ENCODE measurements at regions not wholly inside any gene's neighbourhood (a gene's known extent, or its start where the extent isn't known, plus 50 kb on each side); places are given as distances from the start of the nearest gene placed in this dataset.

DNA sequence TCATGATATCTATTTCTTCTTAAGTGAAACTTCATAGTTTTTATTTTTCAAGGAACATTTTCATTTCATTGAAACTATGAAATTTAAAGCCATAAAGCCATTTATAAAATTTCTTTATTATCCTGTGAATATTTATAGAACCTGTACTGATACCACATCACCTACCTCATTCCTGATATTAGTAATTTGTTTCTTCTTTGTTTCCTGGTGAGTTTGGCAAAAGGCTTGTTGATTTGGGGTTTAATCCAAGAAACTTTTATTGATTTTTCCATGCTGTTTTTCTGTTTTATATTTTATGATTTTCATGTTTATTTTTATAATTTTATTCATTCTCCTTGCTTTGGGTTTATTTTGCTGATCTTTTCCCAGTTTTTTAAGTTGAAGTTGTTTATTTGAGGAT, 669.4 kb downstream of the NXPH1 start:
- no peaks in the 10 kb centered on the region for H3K36me3 ChIP-seq
- H3K4me3 ChIP-seq = no peak overlapping the region
- no peak for DNase-seq (ENCODE audit: extremely low spot score in 2 of 2)
- no peaks in the 10 kb centered on the region for H3K4me1 ChIP-seq
- H3K9me3 ChIP-seq = no peaks in the 10 kb centered on the region
- intact Hi-C loops (cut with DNase I) = no loop called here
- TF ChIP-seq, protein P1, sequence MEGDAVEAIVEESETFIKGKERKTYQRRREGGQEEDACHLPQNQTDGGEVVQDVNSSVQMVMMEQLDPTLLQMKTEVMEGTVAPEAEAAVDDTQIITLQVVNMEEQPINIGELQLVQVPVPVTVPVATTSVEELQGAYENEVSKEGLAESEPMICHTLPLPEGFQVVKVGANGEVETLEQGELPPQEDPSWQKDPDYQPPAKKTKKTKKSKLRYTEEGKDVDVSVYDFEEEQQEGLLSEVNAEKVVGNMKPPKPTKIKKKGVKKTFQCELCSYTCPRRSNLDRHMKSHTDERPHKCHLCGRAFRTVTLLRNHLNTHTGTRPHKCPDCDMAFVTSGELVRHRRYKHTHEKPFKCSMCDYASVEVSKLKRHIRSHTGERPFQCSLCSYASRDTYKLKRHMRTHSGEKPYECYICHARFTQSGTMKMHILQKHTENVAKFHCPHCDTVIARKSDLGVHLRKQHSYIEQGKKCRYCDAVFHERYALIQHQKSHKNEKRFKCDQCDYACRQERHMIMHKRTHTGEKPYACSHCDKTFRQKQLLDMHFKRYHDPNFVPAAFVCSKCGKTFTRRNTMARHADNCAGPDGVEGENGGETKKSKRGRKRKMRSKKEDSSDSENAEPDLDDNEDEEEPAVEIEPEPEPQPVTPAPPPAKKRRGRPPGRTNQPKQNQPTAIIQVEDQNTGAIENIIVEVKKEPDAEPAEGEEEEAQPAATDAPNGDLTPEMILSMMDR (IDR thresholded peaks at IDR 0.05) = no peak
- no peak for TF ChIP-seq POLR2A (IDR thresholded peaks at IDR 0.05)
- no peak for TF ChIP-seq POLR2AphosphoS5 (IDR thresholded peaks at IDR 0.05; ENCODE audit: insufficient read depth in 1 of 2, low read depth in 1 of 2)
- no peaks in the 10 kb centered on the region for H3K27me3 ChIP-seq
- H3K27ac ChIP-seq = no peak overlapping the region

DNA sequence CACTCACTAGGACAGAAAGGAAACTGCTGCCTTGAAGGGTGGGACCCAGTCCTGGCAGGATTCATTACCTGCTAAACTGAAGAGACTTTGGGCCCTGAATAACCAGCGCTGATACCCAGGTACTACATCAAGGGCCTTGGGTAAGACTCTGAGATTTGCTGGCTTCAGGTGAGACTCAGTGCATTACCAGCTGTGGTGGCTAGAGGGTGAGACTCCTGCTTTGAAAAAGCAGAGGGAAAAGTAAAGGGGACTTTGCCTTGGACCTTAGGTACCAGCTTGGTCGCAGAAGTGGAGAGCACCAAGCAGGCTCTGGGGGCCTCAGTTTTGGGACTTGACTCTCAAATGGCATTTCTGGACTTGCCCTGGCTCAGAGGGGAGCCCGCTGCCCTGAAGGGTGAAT, 673.3 kb downstream of the NXPH1 start:
- no peak overlapping the region for H3K4me3 ChIP-seq
- no peak for DNase-seq (ENCODE audit: extremely low spot score in 2 of 2)
- intact Hi-C loops (cut with DNase I) = no loop called here
- H3K36me3 ChIP-seq = no peaks in the 10 kb centered on the region
- H3K4me1 ChIP-seq = no peaks in the 10 kb centered on the region
- no peaks in the 10 kb centered on the region for H3K27me3 ChIP-seq
- TF ChIP-seq POLR2A (IDR thresholded peaks at IDR 0.05) (no peak), POLR2AphosphoS5 (IDR thresholded peaks at IDR 0.05; ENCODE audit: insufficient read depth in 1 of 2, low read depth in 1 of 2) (no peak)
- TF ChIP-seq, protein P1 (IDR thresholded peaks at IDR 0.05) = no peak
- H3K9me3 ChIP-seq = no peaks in the 10 kb centered on the region
- no peak overlapping the region for H3K27ac ChIP-seq

DNA sequence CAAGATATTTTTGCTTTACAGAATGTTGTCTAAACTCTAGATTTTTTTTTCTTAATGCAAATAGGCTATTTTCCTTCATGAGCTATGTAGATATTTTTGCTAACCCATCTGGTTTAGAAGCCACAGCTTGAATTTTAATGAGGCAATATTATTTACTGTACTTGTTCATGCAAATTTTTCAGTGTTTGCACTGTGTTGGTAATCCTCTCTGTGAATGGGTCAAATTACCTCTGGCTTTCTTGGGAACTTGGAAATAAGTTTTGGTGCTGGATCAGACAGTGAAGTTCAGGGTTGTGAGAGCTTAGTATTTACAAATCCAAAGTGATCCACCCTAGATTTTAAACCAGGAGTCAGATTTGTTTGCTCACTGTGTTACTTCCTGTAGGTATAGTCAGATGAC, 686.9 kb downstream of the NXPH1 start:
- intact Hi-C loops (cut with DNase I) = no loop called here
- no peaks in the 10 kb centered on the region for H3K9me3 ChIP-seq

DNA sequence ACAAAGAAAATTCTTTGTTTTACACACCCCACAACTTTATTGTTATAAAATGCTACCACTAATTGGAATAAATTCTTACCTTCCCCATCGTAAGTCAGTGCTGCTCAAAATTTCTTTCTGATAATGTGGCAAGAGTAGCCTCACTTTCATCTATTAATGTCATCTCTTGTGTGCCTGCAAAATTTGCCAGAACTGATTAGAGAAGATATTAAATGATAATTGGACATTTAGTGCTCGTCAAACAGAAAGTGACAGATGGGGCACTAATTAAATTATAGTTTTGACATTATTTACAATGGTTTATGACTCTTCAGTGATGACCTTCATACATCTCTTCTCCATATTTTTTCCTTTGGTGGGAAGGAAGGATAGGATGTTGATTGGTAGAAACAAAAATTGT, 690.9 kb downstream of the NXPH1 start:
- Histone ChIP-seq H3K27me3 (no peaks in the 10 kb centered on the region), H3K4me1 (no peaks in the 10 kb centered on the region), H3K36me3 (no peaks in the 10 kb centered on the region), H3K4me3 (no peak overlapping the region), H3K27ac (no peak overlapping the region), H3K9me3 (no peaks in the 10 kb centered on the region)
- no peak for DNase-seq (ENCODE audit: extremely low spot score in 2 of 2)
- TF ChIP-seq POLR2A (IDR thresholded peaks at IDR 0.05) (no peak), POLR2AphosphoS5 (IDR thresholded peaks at IDR 0.05; ENCODE audit: insufficient read depth in 1 of 2, low read depth in 1 of 2) (no peak)
- TF ChIP-seq, protein P1 (IDR thresholded peaks at IDR 0.05) = no peak
- intact Hi-C loops (cut with DNase I) = no loop called here

More for the DNA sequence above, 686.9 kb downstream of the NXPH1 start:
- TF ChIP-seq, protein P1 (IDR thresholded peaks at IDR 0.05) = no peak
- TF ChIP-seq POLR2AphosphoS5 (IDR thresholded peaks at IDR 0.05; ENCODE audit: insufficient read depth in 1 of 2, low read depth in 1 of 2) = no peak
- TF ChIP-seq POLR2A (IDR thresholded peaks at IDR 0.05) = no peak
- DNase-seq (ENCODE audit: extremely low spot score in 2 of 2) = no peak
- H3K36me3 ChIP-seq = no peaks in the 10 kb centered on the region
- H3K4me3 ChIP-seq = no peak overlapping the region
- H3K27ac ChIP-seq = no peak overlapping the region
- H3K27me3 ChIP-seq = no peaks in the 10 kb centered on the region
- H3K4me1 ChIP-seq = no peaks in the 10 kb centered on the region

DNA sequence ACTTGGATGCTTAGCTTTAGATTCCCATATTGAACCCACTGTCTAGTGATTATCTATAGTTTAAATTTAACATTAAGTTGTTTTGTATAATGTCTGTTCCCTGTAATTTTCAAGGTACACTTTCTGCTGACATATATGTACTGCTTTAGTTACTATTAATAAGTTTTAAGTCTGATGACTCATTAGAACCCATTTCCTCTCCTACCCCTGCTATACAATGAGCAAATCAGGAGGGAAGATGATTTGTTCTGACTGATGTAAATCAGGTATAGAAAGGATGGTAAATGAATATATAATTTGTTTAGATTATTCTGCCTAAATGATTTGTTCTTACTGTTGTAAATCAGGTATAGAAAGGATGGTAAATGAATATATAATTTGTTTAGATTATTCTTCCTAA, 691.8 kb downstream of the NXPH1 start:
- no peaks in the 10 kb centered on the region for H3K36me3 ChIP-seq
- TF ChIP-seq POLR2A (IDR thresholded peaks at IDR 0.05) (no peak), POLR2AphosphoS5 (IDR thresholded peaks at IDR 0.05; ENCODE audit: insufficient read depth in 1 of 2, low read depth in 1 of 2) (no peak)
- TF ChIP-seq, protein P1 (IDR thresholded peaks at IDR 0.05) = no peak
- intact Hi-C loops (cut with DNase I) = no loop called here
- H3K27me3 ChIP-seq = no peaks in the 10 kb centered on the region
- H3K4me3 ChIP-seq = no peak overlapping the region
- H3K27ac ChIP-seq = no peak overlapping the region
- no peaks in the 10 kb centered on the region for H3K4me1 ChIP-seq
- H3K9me3 ChIP-seq = no peaks in the 10 kb centered on the region
- no peak for DNase-seq (ENCODE audit: extremely low spot score in 2 of 2)
